ENCODE measurements at regions not wholly inside any gene's neighbourhood (a gene's known extent, or its start where the extent isn't known, plus 50 kb on each side); places are given as distances from the start of the nearest gene placed in this dataset.

DNA sequence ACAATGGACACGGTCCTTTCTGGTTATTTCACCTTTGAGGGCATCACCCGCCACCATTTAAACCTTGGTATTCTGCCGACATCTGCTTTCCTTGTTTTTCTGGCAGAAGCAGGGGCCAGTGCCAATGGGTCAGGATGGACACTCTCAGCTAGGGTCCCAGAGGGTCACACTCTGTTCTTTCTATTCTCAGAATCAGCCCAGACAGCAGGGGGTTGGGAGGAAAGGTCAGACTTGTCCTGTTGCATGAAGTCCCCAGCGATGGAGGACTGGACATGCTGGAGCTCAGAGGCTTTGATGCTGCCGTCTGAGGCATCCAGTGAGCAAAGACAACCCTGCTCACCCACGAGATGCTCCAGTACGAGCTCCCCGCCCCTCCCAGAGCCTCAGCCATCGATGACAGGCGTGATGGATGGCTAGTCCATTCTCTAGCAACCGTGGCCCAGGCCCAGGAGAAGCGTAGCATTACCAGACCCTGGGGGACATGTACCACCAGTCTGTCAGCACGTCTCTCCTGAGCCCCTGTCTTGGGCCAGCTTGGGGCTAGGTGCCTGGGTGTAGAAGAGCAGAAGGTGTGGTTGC lies 62.0 kb downstream of the FOXL1 start:
- intact Hi-C loops (cut with DNase I), result no loop called here
- H3K27ac ChIP-seq, result peak overlapping the region in 3 of 12 donors; percentile 28 to 45 (median 34)

DNA sequence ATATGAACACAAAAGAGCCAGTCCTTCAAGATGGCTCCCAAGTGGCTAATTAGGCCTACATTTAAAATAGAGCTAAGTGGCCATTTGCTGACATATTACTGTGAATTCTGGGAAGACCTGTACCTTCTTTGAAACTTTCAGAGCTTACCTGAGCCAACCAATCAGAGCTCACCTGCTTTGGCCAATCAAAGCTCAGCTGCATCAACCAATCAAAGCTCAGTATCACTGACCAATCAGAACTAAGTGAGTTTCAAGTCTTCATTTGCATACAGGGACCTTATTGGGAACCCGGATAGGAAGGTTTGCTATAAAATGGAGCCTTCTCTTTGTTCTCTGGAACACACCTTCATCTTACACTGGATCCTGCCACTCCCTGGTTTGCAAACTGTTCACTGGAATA lies 63.7 kb downstream of the FOXL1 start:
- Histone ChIP-seq H3K4me3 (no peak overlapping the region), H3K27me3 (peaks cover 0 to 11% (median 0%) of the 10 kb centered on the region in 9 donors), H3K4me1 (no peaks in the 10 kb centered on the region), H3K9me3 (peaks cover 0 to under 1% (median 0%) of the 10 kb centered on the region in 12 donors), H3K27ac (no peak overlapping the region), H3K36me3 (no peaks in the 10 kb centered on the region)
- intact Hi-C loops (cut with DNase I), result no loop called here
- no peak for ATAC-seq
- DNase-seq, result no peak
- TF ChIP-seq POLR2A (IDR thresholded peaks at IDR 0.05), result no peak
- TF ChIP-seq, protein P1, sequence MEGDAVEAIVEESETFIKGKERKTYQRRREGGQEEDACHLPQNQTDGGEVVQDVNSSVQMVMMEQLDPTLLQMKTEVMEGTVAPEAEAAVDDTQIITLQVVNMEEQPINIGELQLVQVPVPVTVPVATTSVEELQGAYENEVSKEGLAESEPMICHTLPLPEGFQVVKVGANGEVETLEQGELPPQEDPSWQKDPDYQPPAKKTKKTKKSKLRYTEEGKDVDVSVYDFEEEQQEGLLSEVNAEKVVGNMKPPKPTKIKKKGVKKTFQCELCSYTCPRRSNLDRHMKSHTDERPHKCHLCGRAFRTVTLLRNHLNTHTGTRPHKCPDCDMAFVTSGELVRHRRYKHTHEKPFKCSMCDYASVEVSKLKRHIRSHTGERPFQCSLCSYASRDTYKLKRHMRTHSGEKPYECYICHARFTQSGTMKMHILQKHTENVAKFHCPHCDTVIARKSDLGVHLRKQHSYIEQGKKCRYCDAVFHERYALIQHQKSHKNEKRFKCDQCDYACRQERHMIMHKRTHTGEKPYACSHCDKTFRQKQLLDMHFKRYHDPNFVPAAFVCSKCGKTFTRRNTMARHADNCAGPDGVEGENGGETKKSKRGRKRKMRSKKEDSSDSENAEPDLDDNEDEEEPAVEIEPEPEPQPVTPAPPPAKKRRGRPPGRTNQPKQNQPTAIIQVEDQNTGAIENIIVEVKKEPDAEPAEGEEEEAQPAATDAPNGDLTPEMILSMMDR (IDR thresholded peaks at IDR 0.05), result no peak
- WGBS, 4 donors, result 91 to 100% (median 98%) methylated on average over 1 of the region's 1 CpG

More for the DNA sequence above, 62.0 kb downstream of the FOXL1 start:
- no peaks in the 10 kb centered on the region for H3K9me3 ChIP-seq
- H3K36me3 ChIP-seq, result no peaks in the 10 kb centered on the region
- no peak overlapping the region for H3K4me3 ChIP-seq
- DNase-seq, result peak in 2 of 5 donors; percentile 42 to 60
- 70 to 87% (median 72%) methylated on average over 4 to 13 of the region's 13 CpGs for WGBS, 4 donors
- peak in 3 of 4 donors; percentile 28 to 48 (median 36) for ATAC-seq
- peaks cover 0 to 6% (median 0%) of the 10 kb centered on the region in 9 donors for H3K27me3 ChIP-seq
- peaks cover 0 to 6% (median 0%) of the 10 kb centered on the region in 12 donors for H3K4me1 ChIP-seq
- no peak for TF ChIP-seq POLR2A (IDR thresholded peaks at IDR 0.05)
- TF ChIP-seq, protein P1 (IDR thresholded peaks at IDR 0.05), result no peak

DNA sequence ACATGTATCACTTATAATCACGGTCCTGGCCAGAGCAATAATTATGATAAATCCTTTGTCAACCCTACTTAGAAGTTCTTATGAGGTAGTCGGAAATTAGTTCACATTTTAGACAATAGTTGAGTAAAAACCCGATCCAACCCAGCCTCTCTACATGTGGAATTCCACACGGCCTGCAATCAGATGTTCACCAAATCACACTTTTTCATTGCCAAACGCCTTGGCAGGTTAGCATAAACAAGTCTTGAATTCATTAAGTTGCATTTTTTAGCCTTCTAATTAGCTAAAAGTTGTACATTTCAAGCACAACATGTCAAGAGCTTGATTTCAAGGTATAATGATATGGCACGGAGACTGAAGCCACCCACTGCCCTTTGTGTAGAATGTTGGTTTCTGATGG lies 65.3 kb downstream of the FOXL1 start:
- ATAC-seq, result no peak
- WGBS, 4 donors, result 71 to 85% (median 75%) methylated on average over 6 of the region's 6 CpGs

DNA sequence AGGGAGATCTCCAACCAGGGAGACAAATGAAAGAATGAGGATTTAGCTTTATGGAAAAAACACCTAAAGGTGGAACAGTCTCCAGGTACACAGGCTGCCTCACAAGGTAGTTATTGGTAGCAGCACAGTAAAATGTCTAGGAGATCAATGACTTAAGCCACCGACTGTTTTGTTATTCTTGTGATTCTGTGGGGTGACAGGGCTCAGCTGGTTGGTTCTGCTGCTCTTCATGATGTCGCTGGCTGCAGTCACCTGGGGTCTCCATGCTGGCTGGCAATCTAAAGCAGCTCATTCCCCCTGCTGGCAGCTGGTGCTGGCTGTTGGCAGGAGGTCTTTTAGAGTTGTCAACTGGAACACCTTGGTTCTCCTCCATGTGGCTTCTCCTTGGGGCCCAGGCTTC lies 69.2 kb downstream of the FOXL1 start:
- Histone ChIP-seq H3K9me3 (peaks cover 0 to 12% (median 3%) of the 10 kb centered on the region in 12 donors), H3K27ac (no peak overlapping the region), H3K27me3 (peaks cover 0 to 9% (median 0%) of the 10 kb centered on the region in 9 donors), H3K4me3 (no peak overlapping the region), H3K4me1 (peaks cover 0 to 8% (median 0%) of the 10 kb centered on the region in 12 donors), H3K36me3 (no peaks in the 10 kb centered on the region)
- intact Hi-C loops (cut with DNase I), result no loop called here
- TF ChIP-seq POLR2A (IDR thresholded peaks at IDR 0.05), result no peak
- TF ChIP-seq, protein P1 (IDR thresholded peaks at IDR 0.05), result no peak
- no peak for DNase-seq
- no peak for ATAC-seq
- WGBS, 4 donors, result 88 to 97% (median 91%) methylated on average over 2 of the region's 2 CpGs

More for the DNA sequence above, 65.3 kb downstream of the FOXL1 start:
- peaks cover 0 to 12% (median 3%) of the 10 kb centered on the region in 12 donors for H3K9me3 ChIP-seq
- no peak overlapping the region for H3K27ac ChIP-seq
- no peak for TF ChIP-seq POLR2A (IDR thresholded peaks at IDR 0.05)
- TF ChIP-seq, protein P1 (IDR thresholded peaks at IDR 0.05), result no peak
- H3K36me3 ChIP-seq, result no peaks in the 10 kb centered on the region
- H3K4me3 ChIP-seq, result no peak overlapping the region
- intact Hi-C loops (cut with DNase I), result no loop called here
- H3K4me1 ChIP-seq, result no peaks in the 10 kb centered on the region
- H3K27me3 ChIP-seq, result peaks cover 0 to 11% (median 0%) of the 10 kb centered on the region in 9 donors
- no peak for DNase-seq

All from heart left ventricle (tissue), 16 donors.